GM18867 (cell line): ENCODE measurements at regions not wholly inside any gene's neighbourhood (a gene's known extent, or its start where the extent isn't known, plus 50 kb on each side); places are given as distances from the start of the nearest gene placed in this dataset.
"Not testable (repeated sequence)": the region's sequence is repeated elsewhere in the genome, so short reads cannot be mapped to it uniquely, and the experiment has no call there.

Experiments
- ATAC-seq: cut with Tn5 transposase; IDR thresholded peaks from one replicate; pipeline ENCODE4 v1.9.1; 2021; ENCODE audit warnings: mild to moderate bottlenecking, moderate library complexity; ENCODE audit not compliant: unreplicated experiment

DNA sequence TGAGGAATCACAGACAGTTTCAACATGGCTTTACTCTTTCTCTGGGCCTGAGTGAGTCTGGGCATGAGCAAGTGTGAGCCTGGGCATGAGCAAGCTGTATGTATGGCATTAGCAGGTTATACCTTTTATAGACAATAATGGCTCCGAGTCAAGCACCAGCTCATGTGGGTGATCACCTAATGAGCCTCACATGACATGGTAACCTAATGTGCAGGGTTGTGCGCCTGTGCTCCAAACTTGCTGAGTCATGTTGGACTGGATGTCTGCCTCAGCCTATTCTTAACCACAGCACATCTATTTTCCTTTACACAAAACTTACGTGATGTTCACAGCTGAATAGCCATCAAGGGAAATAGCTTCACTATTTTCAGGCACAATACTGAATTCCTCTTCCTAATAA is 236.2 kb upstream of the NRIP1 start:
- no peak for ATAC-seq

DNA sequence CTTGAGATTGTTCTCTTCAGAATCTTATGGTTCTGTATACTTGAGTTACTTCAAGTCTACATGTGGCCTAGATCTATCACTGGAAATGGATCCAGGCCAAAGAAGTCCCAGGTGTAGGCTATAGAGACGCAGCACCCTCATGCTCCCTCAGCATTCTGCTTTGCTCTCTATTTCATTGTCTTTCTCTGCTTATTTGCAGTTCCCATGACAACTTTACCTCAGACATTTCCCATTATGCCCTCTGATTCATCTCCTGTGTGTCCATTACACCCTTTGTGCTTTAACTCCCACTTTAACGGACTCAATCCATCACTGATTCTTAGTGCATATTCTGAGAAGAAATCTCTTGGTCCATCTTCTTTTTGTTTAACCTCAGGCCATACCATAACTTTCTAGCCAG is 236.9 kb upstream of the NRIP1 start:
- no peak for ATAC-seq

DNA sequence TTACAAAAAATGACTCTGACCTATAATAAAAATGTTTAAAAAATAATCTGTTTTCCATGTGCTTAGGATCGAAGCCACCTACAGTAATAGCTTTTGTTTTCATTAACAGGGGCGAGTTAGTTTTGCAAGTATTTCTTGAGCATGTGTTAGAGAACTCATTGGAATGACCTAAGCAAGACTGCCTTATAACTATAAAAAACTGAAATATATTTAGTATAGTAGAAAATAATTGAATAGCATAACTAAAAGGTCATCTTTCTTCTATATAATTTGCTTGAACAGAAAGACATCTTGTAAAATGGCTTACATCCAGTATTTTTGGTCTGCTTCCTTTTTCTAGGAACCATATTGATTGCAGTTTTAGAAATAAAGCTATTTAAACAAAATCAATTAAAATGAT is 241.5 kb upstream of the NRIP1 start:
- no peak for ATAC-seq

DNA sequence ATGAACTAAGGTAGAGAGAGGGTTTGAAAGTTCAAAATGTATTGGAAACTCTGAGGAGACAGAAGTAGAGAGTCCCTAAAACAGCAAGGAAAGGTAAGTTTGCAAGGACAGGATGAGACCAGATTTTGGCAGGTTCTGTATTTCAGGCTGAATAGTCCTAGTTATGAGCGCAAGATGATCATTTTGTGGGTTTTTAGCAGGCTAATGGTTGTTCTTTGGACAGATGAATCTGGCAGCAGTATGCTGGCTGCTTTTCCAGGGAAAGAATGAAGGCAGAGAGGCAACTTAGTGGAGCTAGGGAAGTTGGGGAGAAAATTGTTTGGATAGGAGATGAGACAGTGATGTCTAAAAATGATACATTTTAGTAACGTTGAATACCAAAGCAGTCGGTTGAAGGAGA is 243.5 kb upstream of the NRIP1 start:
- no peak for ATAC-seq

DNA sequence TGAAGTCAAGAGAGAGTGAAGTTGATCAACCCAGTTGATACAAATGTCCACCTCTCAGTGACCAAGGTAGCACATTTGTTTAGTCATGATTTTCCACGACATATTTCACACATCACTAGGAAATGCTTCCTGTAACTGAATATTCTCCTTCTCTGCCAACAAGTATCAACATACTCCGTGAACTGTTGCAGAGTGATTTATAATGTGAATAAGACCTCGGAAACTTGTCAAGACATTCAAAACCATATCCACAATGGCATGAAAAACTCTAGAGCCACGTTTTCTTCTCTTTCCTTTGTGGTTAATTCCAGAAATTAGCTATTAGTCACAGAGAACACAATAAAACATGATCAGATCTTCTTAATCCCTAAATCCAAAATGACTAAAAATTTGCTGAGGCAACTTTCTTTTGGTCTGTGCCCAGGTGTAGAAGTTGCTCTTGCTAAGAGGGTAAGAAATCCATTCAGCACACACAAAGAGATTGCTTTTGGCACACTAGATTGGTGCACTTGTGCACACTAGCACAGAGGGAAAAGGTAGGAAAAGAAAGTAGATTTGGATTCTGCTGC is 244.3 kb upstream of the NRIP1 start:
- ATAC-seq = no peak

DNA sequence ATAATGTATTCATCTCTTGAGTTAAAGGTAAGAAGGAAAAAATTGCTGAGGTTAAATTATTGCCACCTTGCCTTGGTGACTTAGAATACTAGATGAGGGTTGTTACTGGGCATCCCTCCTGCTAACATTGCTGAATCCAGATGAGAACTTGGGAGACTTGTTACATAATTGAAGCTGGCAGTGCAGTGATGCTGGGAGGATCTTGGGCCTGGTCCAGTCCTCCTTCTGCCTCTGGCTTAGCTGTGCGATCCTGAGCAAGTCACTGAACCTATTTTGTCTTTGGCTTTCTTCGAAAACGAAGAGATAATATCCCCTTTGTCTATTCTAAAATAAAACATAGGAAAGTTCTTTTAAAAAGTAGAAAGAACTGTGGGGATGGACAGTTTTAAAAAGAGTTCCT is 244.9 kb upstream of the NRIP1 start:
- ATAC-seq = no peak

DNA sequence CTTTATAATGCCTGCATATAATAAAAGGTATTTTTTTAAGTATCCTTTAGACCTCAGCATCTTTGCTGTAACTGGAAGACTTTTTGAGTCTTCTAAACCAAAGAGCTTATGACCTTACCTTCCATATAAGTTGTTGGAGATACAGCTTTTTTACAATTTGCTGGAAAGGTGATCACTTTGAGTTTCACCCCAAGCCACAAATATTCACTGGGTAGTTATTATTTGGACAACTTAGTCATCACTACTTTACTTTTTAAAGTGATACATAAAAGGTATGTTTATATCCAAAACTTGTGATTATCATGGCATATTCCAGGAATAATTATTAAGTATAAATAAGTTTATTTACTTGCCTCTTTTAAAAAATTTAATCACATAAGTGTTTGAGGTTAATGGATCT is 246.7 kb upstream of the NRIP1 start:
- no peak for ATAC-seq

DNA sequence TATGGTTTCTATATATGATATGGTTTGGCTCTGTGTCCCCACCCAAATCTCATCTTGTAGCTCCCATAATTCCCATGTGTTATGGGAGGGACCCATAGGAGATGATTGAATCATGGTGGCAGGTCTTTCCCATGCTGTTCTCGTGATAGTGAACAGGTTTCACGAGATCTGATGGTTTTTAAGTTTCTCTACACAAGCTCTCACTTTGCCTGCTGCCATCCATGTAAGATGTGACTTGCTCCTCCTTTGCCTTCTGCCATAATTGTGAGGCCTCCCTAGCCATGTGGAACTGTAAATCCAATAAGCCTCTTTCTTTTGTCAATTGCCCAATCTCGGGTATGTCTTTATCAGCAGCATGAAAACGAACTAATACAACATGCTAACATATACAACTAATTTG is 252.2 kb upstream of the NRIP1 start:
- not testable (repeated sequence) for ATAC-seq

DNA sequence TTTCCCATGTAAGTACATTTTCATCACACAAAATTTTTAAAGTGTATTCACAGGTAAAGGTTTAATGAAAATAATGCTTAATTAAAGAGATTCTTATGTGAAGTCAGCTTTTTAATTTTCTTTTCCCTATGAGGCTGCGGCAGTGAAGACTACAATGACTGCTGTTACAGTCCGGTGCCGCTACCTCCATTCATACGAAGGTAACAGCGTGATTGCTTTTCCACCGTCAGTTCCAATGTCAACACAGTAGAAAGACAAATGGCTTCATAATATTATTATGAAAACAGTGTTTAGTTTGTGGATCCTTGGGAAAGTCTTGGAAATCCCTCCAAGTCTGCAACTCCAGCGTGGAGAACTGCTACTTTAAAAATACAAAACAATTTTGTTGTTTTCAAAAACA is 254.9 kb upstream of the NRIP1 start:
- ATAC-seq = no peak

DNA sequence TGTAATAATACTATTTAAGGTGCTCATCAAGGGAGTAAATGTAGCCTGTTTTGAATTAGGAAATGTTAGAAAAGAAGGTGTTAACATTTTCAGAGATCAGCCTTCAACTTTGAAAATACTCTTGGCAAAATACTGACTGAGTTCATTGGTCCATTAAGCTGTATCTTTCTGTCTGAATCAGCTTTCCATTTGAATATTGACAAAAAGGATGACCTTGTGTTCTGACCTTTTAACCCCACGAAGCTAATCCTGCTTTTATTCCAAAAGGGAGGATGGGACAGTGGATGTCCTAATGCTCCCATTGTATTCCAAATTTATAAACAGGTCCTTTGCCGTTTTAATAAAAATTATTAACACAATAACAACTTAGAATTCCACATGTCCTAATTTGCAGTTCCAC is 259.7 kb upstream of the NRIP1 start:
- ATAC-seq = no peak

DNA sequence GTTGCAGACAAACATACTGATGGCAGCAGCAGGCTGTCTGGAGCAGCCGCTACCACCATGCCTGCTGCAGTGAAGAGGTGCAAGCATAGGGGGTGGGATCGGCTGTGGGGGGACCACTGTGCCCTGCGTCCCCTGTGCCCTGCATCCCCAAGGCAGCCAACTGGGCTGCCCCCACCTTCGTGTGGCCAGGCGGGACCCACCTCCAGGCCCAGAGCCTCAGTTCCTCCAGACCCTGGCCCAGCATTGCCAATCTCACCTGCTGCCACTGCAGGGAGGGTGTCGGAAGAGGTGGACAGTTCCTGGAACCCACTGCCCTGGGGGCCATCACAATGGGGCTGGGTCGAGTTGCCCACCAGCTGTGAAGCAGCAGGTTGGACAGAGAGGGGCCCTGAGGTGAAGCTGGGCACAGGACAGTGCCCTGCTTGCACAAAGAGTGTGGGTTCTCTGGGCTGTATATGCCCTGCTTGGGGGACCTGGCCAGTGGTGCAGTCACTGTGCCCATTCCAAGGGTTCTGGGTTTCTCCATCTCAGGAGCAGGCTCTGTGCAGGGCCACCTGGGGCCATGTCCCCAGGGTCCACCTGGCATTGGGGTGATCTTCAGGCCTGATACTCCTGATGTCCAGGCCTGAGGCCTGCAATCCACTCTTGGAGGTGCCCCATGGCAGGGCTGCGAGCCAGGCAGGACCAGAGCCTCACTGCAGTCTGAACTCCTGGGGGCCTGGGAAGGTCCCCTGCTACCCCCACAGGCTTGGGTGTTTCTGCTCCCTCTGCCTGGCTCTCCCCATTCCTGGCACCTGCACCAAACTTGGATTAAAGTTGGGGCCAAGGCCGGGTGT is 261.4 kb upstream of the NRIP1 start:
- ATAC-seq = no peak

DNA sequence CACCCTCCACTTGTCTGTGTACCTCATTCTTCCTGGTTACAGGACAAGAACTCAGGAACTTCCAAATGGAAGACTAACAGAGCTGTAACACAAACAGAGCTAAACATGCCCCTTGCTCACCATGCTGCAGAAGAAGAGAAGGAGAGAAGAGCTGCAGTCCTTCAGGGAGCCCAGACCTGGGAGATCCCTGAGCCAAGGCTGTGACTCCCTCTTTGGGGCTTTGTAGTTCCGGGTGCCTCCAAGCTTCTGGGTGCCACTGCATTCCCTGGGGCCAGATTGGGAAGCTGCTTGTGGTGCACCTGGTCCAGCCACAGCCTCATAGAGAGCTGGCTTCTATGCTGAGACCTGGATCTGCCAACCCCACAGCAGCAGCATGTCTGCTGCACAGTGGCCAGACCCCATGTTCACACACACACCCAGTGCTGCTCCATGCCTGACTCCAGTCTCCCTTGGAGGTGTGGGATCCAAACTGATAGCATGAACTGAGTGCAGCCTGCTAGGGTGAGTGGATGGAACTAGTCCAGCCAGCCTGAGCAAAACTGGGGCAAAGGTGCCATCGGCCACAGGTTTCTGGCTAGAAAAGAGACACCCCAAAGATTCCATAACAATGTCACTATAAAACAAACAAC is 263.0 kb upstream of the NRIP1 start:
- ATAC-seq = no peak

DNA sequence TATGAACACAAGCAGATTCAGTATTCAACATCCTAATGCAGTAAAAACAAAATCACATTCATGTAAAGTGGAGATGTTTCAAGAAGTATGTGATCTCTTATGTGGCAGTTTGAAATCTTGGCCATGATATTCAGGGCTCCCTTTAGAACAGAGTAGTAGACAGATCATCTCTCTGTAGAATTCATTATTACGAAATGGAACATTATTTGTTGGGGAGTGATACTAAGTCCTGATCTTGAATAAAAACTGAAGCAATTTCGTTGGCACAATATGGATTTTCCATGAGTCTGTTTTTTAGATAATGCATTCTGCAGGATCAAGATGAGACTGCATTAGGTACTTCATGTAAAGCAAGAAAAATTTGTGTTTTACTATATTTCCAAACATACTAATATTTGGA is 264.4 kb upstream of the NRIP1 start:
- ATAC-seq = no peak

DNA sequence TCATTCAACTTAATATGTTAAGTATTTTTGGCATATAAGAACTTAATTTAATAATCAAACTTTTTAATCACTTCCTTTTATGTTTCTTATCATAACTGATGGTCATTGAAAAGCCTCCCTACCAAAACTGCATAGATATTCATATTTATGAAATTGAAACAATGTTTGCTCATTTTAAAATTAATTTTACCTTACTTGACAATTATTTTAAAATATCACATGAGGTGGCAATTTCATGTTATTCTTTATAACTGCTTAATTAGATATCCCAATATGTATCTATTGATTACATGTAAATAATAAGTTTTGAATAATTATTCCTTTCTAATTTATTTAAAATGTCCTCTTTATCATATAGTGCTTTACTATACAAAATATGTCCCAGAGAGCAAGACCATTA is 266.1 kb upstream of the NRIP1 start:
- ATAC-seq = no peak

DNA sequence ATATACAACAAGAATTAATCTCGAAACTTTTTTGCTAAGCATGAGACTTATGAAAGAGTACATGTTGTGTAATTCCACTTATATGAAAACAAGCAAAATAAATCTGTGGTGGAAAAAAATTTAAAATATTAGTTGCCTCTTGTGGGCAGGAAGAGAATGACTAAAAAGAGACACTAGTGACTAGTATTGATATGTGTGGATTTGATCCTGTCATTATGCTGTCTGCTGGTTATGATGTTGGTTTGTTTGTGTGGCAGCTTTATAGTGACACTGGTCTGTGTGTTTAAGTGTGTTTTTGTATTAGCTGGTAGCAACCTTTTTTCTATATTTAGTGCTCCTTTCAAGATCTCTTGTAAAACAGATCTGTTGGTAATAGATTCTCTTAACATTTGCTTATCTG is 267.8 kb upstream of the NRIP1 start:
- no peak for ATAC-seq

DNA sequence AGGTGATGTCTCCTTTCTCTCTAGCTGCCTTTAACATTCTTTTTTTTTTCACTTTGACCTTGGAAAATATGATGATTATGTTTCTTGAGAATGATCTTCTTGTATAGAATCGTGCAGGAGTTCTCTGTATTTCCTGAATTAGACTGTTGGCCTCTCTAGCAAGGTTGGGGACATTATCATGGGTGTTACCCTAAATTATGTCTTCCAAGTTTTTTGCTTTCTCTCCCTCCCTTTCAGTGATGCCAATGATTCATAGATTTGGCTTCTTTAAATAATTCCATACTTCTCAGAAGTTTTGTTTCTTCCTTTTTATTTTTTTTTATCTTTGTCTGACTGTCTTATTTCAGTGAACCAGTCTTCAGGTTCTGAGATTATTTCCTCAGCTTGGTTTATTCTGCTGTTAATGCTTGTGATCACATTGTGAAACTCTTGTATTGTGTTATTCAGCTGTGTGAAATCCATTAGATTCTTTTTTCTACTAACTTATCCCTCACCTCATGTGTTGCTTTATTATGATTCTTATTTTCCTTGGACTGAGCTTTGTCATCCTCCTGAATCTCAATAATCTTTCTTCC is 268.4 kb upstream of the NRIP1 start:
- ATAC-seq = no peak

DNA sequence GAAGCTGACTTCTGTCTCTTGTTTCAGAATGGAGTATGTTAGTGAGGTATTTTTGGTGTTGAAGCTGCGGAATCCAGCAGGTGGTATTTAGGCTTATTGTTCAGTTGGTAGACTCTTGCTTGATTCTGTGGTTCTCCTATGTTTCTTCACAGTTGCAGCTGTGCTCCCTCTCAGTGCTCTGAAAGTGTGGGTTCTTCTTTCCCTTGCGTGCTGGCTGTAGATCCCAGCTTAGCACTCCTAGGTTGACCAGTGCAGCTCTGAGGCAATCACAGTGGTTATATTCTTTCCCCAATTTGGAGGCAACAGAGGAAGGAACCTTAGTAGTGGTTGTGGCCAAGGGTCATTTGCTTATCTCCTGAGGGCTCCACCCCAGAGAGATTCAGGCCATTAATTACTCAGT is 269.2 kb upstream of the NRIP1 start:
- no peak for ATAC-seq

DNA sequence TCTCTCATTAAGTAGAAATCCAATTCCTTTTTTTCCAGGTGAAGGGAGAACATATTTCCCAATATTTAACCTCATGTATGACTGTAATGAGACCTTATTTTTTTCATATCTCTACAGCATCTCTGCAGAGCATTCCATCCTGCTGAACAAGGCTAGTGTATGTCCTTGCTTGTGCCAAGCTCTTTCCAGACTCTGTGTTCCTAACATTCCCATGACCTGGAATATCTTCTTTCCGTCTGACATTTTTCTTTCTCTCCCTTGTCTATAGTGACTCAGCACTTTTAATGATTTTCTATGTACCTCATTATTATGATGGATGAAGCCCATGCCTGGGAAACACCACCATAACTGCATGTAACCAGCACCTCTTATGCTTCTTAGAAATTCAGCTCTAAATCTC is 278.3 kb upstream of the NRIP1 start:
- ATAC-seq = no peak

DNA sequence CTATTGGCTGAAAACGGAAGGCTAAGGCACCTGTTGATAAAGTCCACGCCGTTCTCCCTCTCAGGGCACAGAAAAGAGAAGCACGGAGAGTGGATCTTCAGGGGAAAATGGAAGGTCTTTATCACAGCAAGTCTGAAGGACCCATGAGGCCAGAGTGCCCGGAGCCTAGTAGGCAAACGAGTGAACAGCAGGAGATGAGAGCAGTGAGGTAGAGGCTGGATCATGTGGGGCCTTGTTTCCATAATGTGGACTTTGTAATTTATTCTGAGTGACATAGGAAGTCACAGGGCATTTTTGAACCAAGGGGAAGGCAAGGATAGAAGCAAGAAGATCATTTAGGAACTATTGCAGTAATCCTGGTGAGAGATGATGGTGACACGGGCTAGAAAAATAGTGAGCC is 287.2 kb upstream of the NRIP1 start:
- ATAC-seq = no peak

DNA sequence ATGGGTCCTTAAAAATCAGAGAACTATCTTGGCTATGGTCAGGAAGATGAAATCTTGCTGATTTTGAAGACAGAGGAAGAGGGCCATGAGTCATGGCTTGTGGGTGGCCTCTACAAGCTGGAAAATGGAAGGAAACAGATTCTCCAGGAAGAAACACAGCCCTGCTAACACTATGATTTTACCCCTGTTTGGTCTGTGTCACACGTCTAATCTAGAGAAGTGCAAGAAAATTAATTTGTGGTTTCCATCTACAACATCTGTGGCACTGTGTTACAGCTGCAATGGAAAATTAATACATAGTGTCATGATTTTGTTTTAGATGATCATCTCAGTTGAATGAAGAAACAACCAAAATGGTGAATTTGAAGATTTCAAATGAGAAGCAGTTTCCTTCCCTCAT is 288.7 kb upstream of the NRIP1 start:
- no peak for ATAC-seq

DNA sequence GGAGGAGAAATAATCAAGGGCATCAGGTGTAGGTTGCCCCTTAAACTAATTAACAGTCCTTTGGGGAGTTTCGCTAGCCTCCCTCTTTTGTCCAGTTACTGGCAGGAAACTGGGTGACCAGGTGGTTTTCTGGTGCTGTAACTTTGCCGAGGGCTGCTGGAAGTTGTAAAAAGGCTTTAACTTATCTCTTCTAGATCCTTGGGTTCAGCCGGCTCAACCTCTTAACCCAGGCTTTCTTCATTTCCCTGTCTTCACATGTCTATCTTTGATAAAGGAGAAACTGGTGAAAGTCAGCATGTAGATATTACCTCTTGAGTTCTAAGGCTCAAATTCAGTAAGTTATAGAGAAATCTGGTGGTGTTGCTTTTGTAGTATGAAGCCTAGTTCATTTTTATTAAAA is 289.7 kb upstream of the NRIP1 start:
- ATAC-seq = no peak

DNA sequence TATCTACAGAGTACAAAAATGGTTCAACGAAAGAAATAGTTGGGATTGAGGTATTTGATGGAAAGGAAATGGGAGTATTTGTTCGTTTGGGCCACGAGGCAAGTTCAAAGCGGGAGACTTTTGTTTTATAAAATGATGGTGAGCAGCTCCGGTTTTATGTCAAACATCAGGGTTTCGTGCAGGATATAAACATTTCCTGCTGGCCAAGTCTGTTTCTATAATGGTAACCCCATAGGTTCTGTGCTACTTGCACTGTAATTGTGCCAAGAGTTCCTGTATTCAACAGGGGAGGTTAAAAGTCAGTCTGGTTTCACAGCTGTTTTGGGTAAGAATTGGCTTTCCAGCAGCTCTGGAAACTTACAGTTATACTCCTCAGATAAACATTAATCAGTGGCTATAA is 290.3 kb upstream of the NRIP1 start:
- no peak for ATAC-seq
